ENCODE measurements at regions not wholly inside any gene's neighbourhood (a gene's known extent, or its start where the extent isn't known, plus 50 kb on each side); places are given as distances from the start of the nearest gene placed in this dataset.

GRCh38 chr5:74392711-74393351 lies 247.7 kb downstream of the ENC1 start:
- TF ChIP-seq, protein P1, sequence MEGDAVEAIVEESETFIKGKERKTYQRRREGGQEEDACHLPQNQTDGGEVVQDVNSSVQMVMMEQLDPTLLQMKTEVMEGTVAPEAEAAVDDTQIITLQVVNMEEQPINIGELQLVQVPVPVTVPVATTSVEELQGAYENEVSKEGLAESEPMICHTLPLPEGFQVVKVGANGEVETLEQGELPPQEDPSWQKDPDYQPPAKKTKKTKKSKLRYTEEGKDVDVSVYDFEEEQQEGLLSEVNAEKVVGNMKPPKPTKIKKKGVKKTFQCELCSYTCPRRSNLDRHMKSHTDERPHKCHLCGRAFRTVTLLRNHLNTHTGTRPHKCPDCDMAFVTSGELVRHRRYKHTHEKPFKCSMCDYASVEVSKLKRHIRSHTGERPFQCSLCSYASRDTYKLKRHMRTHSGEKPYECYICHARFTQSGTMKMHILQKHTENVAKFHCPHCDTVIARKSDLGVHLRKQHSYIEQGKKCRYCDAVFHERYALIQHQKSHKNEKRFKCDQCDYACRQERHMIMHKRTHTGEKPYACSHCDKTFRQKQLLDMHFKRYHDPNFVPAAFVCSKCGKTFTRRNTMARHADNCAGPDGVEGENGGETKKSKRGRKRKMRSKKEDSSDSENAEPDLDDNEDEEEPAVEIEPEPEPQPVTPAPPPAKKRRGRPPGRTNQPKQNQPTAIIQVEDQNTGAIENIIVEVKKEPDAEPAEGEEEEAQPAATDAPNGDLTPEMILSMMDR (conservative IDR thresholded peaks at IDR 0.05; ENCODE audit: low read depth in 2 of 2) = no peak
- TF ChIP-seq POLR2AphosphoS5 (IDR thresholded peaks at IDR 0.05; ENCODE audit: low read depth) = no peak
- TF ChIP-seq, protein P2, sequence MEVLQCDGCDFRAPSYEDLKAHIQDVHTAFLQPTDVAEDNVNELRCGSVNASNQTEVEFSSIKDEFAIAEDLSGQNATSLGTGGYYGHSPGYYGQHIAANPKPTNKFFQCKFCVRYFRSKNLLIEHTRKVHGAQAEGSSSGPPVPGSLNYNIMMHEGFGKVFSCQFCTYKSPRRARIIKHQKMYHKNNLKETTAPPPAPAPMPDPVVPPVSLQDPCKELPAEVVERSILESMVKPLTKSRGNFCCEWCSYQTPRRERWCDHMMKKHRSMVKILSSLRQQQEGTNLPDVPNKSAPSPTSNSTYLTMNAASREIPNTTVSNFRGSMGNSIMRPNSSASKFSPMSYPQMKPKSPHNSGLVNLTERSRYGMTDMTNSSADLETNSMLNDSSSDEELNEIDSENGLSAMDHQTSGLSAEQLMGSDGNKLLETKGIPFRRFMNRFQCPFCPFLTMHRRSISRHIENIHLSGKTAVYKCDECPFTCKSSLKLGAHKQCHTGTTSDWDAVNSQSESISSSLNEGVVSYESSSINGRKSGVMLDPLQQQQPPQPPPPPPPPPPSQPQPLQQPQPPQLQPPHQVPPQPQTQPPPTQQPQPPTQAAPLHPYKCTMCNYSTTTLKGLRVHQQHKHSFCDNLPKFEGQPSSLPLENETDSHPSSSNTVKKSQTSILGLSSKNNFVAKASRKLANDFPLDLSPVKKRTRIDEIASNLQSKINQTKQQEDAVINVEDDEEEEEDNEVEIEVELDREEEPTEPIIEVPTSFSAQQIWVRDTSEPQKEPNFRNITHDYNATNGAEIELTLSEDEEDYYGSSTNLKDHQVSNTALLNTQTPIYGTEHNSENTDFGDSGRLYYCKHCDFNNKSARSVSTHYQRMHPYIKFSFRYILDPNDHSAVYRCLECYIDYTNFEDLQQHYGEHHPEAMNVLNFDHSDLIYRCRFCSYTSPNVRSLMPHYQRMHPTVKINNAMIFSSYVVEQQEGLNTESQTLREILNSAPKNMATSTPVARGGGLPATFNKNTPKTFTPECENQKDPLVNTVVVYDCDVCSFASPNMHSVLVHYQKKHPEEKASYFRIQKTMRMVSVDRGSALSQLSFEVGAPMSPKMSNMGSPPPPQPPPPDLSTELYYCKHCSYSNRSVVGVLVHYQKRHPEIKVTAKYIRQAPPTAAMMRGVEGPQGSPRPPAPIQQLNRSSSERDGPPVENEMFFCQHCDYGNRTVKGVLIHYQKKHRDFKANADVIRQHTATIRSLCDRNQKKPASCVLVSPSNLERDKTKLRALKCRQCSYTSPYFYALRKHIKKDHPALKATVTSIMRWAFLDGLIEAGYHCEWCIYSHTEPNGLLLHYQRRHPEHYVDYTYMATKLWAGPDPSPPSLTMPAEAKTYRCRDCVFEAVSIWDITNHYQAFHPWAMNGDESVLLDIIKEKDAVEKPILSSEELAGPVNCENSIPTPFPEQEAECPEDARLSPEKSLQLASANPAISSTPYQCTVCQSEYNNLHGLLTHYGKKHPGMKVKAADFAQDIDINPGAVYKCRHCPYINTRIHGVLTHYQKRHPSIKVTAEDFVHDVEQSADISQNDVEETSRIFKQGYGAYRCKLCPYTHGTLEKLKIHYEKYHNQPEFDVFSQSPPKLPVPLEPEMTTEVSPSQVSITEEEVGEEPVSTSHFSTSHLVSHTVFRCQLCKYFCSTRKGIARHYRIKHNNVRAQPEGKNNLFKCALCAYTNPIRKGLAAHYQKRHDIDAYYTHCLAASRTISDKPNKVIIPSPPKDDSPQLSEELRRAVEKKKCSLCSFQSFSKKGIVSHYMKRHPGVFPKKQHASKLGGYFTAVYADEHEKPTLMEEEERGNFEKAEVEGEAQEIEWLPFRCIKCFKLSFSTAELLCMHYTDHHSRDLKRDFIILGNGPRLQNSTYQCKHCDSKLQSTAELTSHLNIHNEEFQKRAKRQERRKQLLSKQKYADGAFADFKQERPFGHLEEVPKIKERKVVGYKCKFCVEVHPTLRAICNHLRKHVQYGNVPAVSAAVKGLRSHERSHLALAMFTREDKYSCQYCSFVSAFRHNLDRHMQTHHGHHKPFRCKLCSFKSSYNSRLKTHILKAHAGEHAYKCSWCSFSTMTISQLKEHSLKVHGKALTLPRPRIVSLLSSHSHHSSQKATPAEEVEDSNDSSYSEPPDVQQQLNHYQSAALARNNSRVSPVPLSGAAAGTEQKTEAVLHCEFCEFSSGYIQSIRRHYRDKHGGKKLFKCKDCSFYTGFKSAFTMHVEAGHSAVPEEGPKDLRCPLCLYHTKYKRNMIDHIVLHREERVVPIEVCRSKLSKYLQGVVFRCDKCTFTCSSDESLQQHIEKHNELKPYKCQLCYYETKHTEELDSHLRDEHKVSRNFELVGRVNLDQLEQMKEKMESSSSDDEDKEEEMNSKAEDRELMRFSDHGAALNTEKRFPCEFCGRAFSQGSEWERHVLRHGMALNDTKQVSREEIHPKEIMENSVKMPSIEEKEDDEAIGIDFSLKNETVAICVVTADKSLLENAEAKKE (CRISPR knock-in tag; IDR thresholded peaks at IDR 0.05) = no peak

Data from GM23338 (cell line).